GM23248 (cell line): ENCODE measurements at regions not wholly inside any gene's neighbourhood (a gene's known extent, or its start where the extent isn't known, plus 50 kb on each side); places are given as distances from the start of the nearest gene placed in this dataset.

Experiments
- DNase-seq: peaks from one replicate; pipeline ENCODE4 v3.0.0-alpha.2; 2015
- H2AFZ ChIP-seq: fragments of 200-600 bp; sonication (generic); 2 replicates; pipeline ENCODE4 v1.6.1; 2016; ENCODE audit warnings: antibody characterized with exemption
- H3F3A ChIP-seq: fragments of 200-600 bp; sonication (generic); 2 replicates; pipeline ENCODE4 v1.6.1; 2016; ENCODE audit warnings: mild to moderate bottlenecking, antibody characterized with exemption, mixed run types; ENCODE audit not compliant: insufficient read depth
- H3K27ac ChIP-seq: fragments of 200-600 bp; sonication (generic); 2 replicates; pipeline ENCODE4 v1.5.1; 2016; ENCODE audit warnings: mild to moderate bottlenecking
- H3K27me3 ChIP-seq: fragments of 200-600 bp; sonication (generic); replicated peaks from 2 replicates; pipeline ENCODE4 v1.6.1; 2016; ENCODE audit warnings: mild to moderate bottlenecking; ENCODE audit not compliant: insufficient read depth
- H3K36me3 ChIP-seq: fragments of 200-600 bp; sonication (generic); 2 replicates; pipeline ENCODE4 v1.6.1; 2016; ENCODE audit warnings: low read depth, mild to moderate bottlenecking
- H3K4me1 ChIP-seq: fragments of 200-600 bp; sonication (generic); 2 replicates; pipeline ENCODE4 v1.6.1; 2016; ENCODE audit warnings: mild to moderate bottlenecking; ENCODE audit not compliant: insufficient read depth
- H3K4me2 ChIP-seq: fragments of 200-600 bp; sonication (generic); one replicate; pipeline ENCODE4 v1.6.1; 2016; ENCODE audit warnings: mild to moderate bottlenecking; ENCODE audit not compliant: unreplicated experiment
- H3K4me3 ChIP-seq: fragments of 200-600 bp; sonication (generic); 2 replicates; pipeline ENCODE4 v1.5.1; 2016; ENCODE audit warnings: mild to moderate bottlenecking
- H3K79me2 ChIP-seq: fragments of 200-600 bp; sonication (generic); 2 replicates; pipeline ENCODE4 v1.6.1; 2016; ENCODE audit warnings: mild to moderate bottlenecking; ENCODE audit not compliant: insufficient read depth
- H3K9ac ChIP-seq: fragments of 200-600 bp; sonication (generic); 2 replicates; pipeline ENCODE4 v1.6.1; 2016; ENCODE audit warnings: mild to moderate bottlenecking
- H3K9me2 ChIP-seq: fragments of 200-600 bp; sonication (generic); 2 replicates; pipeline ENCODE4 v1.6.1; 2016; ENCODE audit warnings: mixed run types, mild to moderate bottlenecking, moderate library complexity; ENCODE audit not compliant: insufficient read depth
- H3K9me3 ChIP-seq: fragments of 200-600 bp; sonication (generic); one replicate; pipeline ENCODE4 v1.6.1; 2017; ENCODE audit warnings: low read depth
- H4K20me1 ChIP-seq: fragments of 200-600 bp; sonication (generic); 2 replicates; pipeline ENCODE4 v1.6.0; 2016; ENCODE audit not compliant: insufficient read depth
- EZH2 ChIP-seq: fragments of 200-600 bp; sonication (generic); IDR thresholded peaks from 2 replicates; pipeline ENCODE4 v1.6.1; 2018; ENCODE audit warnings: antibody characterized with exemption, mild to moderate bottlenecking; ENCODE audit not compliant: insufficient read depth, poor library complexity, severe bottlenecking
- EZH2phosphoT487 ChIP-seq: fragments of 200-600 bp; sonication (generic); IDR thresholded peaks from 2 replicates; pipeline ENCODE4 v1.6.1; 2018; ENCODE audit warnings: antibody characterized with exemption, moderate library complexity, mild to moderate bottlenecking, low read depth; ENCODE audit not compliant: insufficient read depth
- WGBS, 2 experiments: methylation state at CpG; one replicate each; pipeline ENCODE4 v1.1.6; 2015 to 2017; ENCODE audit warnings: low lambda C conversion rate in 2 of 2, low coverage in 1 of 2; ENCODE audit errors: missing lambda C conversion rate in 2 of 2; 5-methylcytosine and 5-hydroxymethylcytosine counted together
- in situ Hi-C: fragments of 300-500 bp; cut with MboI; formaldehyde crosslinking; loops from 2 replicates; pipeline ENCODE4 v1.15.0; 2020

GRCh38 chr12:131639270-131639940 is 71.5 kb upstream of the SFSWAP start:
- no peaks in the 10 kb centered on the region for H3K27me3 ChIP-seq
- H2AFZ ChIP-seq = no peak overlapping the region
- H3F3A ChIP-seq = no peaks in the 10 kb centered on the region
- no peaks in the 10 kb centered on the region for H4K20me1 ChIP-seq
- H3K9me3 ChIP-seq = no peaks in the 10 kb centered on the region
- in situ Hi-C loops = no loop called here
- H3K79me2 ChIP-seq = no peaks in the 10 kb centered on the region
- no peaks in the 10 kb centered on the region for H3K9me2 ChIP-seq
- DNase-seq = no peak
- no peaks in the 10 kb centered on the region for H3K36me3 ChIP-seq
- H3K4me2 ChIP-seq = no peak overlapping the region
- WGBS, 2 experiments = 33 to 36% methylated on average over 10 to 12 of the region's 12 CpGs
- no peak overlapping the region for H3K4me3 ChIP-seq
- H3K9ac ChIP-seq = no peak overlapping the region
- no peak for TF ChIP-seq EZH2phosphoT487
- TF ChIP-seq EZH2 = no peak
- no peak overlapping the region for H3K27ac ChIP-seq
- H3K4me1 ChIP-seq = no peaks in the 10 kb centered on the region

- H3K9ac ChIP-seq = no peak overlapping the region
- H3K4me1 ChIP-seq = no peaks in the 10 kb centered on the region
- H3K4me2 ChIP-seq = no peak overlapping the region
- H3K79me2 ChIP-seq = no peaks in the 10 kb centered on the region
- no peak for DNase-seq
- no peaks in the 10 kb centered on the region for H3K9me3 ChIP-seq
- H3K4me3 ChIP-seq = no peak overlapping the region
- 0 to 1% methylated on average over 7 of the region's 7 CpGs for WGBS, 2 experiments
- H4K20me1 ChIP-seq = no peaks in the 10 kb centered on the region
- TF ChIP-seq EZH2 (no peak), EZH2phosphoT487 (no peak)
- H3K9me2 ChIP-seq = no peaks in the 10 kb centered on the region
- no peaks in the 10 kb centered on the region for H3K27me3 ChIP-seq
- H3K36me3 ChIP-seq = no peaks in the 10 kb centered on the region
- no peak overlapping the region for H2AFZ ChIP-seq
- H3K27ac ChIP-seq = no peak overlapping the region
- in situ Hi-C loops = no loop called here
- H3F3A ChIP-seq = no peaks in the 10 kb centered on the region
Measured at GRCh38 chr12:131640525-131640924, 70.4 kb upstream of the SFSWAP start.

GRCh38 chr12:131641315-131641714 is 69.6 kb upstream of the SFSWAP start:
- no peak for TF ChIP-seq EZH2
- no peak for TF ChIP-seq EZH2phosphoT487
- no peaks in the 10 kb centered on the region for H3F3A ChIP-seq
- H3K4me2 ChIP-seq = no peak overlapping the region
- in situ Hi-C loops = no loop called here
- H3K79me2 ChIP-seq = no peaks in the 10 kb centered on the region
- H2AFZ ChIP-seq = no peak overlapping the region
- H3K36me3 ChIP-seq = no peaks in the 10 kb centered on the region
- H3K9me3 ChIP-seq = no peaks in the 10 kb centered on the region
- no peaks in the 10 kb centered on the region for H3K27me3 ChIP-seq
- no peak for DNase-seq
- H3K9ac ChIP-seq = no peak overlapping the region
- H3K27ac ChIP-seq = no peak overlapping the region
- 50 to 52% methylated on average over 9 of the region's 9 CpGs for WGBS, 2 experiments
- H3K4me3 ChIP-seq = no peak overlapping the region
- no peaks in the 10 kb centered on the region for H4K20me1 ChIP-seq
- no peaks in the 10 kb centered on the region for H3K4me1 ChIP-seq
- no peaks in the 10 kb centered on the region for H3K9me2 ChIP-seq

GRCh38 chr12:131642101-131642540 is 68.8 kb upstream of the SFSWAP start:
- no peaks in the 10 kb centered on the region for H3K79me2 ChIP-seq
- no peak overlapping the region for H3K4me3 ChIP-seq
- no peaks in the 10 kb centered on the region for H3K9me2 ChIP-seq
- WGBS, 2 experiments = 63 to 73% methylated on average over 8 of the region's 8 CpGs
- H3K36me3 ChIP-seq = no peaks in the 10 kb centered on the region
- no peak overlapping the region for H3K4me2 ChIP-seq
- in situ Hi-C loops = no loop called here
- H4K20me1 ChIP-seq = no peaks in the 10 kb centered on the region
- no peaks in the 10 kb centered on the region for H3K27me3 ChIP-seq
- no peak overlapping the region for H3K27ac ChIP-seq
- TF ChIP-seq EZH2 (no peak), EZH2phosphoT487 (no peak)
- H3F3A ChIP-seq = no peaks in the 10 kb centered on the region
- H3K9me3 ChIP-seq = no peaks in the 10 kb centered on the region
- H3K4me1 ChIP-seq = no peaks in the 10 kb centered on the region
- H2AFZ ChIP-seq = no peak overlapping the region
- H3K9ac ChIP-seq = no peak overlapping the region
- no peak for DNase-seq

- no peak for DNase-seq
- no peak for TF ChIP-seq EZH2phosphoT487
- TF ChIP-seq EZH2 = no peak
- H3K4me3 ChIP-seq = no peak overlapping the region
- no peaks in the 10 kb centered on the region for H3K27me3 ChIP-seq
- no peaks in the 10 kb centered on the region for H3F3A ChIP-seq
- no peaks in the 10 kb centered on the region for H3K79me2 ChIP-seq
- H3K4me1 ChIP-seq = no peaks in the 10 kb centered on the region
- H3K4me2 ChIP-seq = no peak overlapping the region
- in situ Hi-C loops = no loop called here
- H2AFZ ChIP-seq = no peak overlapping the region
- no peaks in the 10 kb centered on the region for H4K20me1 ChIP-seq
- 73 to 74% methylated on average over 10 to 17 of the region's 17 CpGs for WGBS, 2 experiments
- no peak overlapping the region for H3K9ac ChIP-seq
- no peaks in the 10 kb centered on the region for H3K9me3 ChIP-seq
- no peaks in the 10 kb centered on the region for H3K9me2 ChIP-seq
- no peaks in the 10 kb centered on the region for H3K36me3 ChIP-seq
- H3K27ac ChIP-seq = no peak overlapping the region
Measured at GRCh38 chr12:131642771-131643170, 68.1 kb upstream of the SFSWAP start.
